ENCODE measurements at regions not wholly inside any gene's neighbourhood (a gene's known extent, or its start where the extent isn't known, plus 50 kb on each side); places are given as distances from the start of the nearest gene placed in this dataset.

DNA sequence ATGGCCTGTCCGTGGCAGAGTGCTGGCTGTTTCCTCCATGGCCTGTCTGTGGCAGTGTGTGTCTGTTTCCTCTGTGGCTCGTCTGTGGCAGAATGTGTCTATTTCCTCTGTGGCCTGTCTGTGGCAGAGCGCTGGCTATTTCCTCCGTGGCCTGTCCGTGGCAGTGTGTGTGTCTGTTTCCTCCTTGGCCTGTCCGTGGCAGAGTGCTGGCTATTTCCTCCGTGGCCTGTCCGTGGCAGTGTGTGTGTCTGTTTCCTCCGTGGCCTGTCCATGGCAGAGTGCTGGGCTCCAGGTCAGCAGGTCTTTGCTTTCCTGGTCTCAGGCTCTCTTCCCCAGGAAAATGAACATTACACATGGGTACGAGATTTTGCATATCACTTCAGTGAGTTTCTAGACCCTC is 138.4 kb upstream of the IPO9 start:
- DNase-seq = no peak

DNA sequence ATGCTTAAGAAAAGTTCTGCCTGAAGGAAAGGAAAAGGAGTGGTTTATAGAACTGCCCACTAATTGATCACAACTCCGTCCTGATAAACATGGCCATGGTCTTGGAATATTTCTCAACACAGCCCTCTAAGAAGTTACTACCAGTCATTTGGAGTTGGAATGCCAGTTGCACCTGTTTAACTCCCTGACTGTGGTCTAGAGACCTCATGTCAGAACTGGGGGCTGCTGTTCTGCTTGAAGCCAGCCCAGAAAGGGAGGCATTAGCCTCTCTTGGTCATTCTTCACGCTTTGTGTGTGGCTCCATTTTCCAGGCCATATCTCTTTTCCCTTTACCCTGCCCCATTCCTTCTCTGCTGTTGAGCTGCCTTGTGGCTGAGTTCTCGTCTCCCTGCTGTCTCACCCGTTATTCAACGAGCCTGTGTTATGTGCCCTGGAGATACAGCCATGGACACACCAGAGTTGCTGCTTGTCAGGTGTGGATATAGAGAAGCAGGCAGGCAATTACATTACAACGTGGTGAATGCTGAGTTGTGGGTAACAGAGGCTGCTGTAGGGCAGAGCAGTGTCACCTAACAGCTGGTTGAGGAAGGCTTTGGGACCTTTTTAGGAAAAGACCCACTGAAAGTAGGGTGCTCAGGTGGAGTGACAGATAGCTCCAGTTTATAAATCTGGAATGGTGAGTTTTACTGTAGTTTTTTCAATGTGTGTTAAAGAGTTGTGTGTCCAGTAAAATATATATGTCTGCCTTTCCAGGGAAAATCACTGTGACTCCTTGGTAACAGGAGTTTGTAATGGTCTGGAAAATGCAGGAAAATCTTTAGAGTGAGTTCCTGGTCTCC is 137.0 kb upstream of the IPO9 start:
- DNase-seq = no peak

DNA sequence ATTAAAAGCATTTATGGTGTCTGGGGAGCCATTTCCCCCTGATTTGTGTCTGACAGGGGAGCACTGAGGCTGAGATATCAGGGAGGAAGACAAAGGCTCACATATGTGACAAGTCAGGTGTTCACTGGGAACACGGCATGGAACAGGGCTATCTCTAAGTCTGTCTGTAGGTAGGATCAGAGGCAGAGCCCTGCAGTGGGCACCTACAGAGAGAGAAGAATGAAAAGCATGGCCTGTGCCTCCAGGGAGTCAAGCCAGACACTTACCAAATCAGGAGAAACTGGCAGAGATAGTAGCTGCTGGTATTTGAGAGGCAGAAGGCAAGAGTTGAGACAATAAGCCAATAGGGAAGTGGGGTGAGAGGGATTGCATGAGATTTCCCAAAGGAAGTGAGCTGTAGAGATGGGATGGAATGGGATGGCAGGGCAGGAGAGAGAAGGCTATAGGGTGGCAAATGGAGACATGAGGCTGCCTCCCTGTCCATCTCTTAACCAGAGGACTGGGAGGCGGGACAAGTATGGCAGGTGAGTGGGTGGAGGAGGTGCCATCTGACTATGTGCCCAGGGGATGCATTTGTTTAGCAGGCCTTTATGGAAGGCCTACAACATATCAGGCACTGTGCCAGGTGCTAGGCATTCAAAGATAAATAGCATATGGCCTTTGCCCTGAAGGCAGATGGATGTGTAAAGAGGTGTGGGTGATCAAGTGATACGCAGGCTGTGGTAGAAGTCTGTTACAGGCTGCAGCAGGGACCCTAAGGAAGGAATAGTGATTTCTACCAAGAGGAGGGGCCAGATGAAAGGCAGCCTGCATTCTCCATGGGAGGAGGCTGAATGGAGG is 136.2 kb upstream of the IPO9 start:
- DNase-seq = no peak

DNA sequence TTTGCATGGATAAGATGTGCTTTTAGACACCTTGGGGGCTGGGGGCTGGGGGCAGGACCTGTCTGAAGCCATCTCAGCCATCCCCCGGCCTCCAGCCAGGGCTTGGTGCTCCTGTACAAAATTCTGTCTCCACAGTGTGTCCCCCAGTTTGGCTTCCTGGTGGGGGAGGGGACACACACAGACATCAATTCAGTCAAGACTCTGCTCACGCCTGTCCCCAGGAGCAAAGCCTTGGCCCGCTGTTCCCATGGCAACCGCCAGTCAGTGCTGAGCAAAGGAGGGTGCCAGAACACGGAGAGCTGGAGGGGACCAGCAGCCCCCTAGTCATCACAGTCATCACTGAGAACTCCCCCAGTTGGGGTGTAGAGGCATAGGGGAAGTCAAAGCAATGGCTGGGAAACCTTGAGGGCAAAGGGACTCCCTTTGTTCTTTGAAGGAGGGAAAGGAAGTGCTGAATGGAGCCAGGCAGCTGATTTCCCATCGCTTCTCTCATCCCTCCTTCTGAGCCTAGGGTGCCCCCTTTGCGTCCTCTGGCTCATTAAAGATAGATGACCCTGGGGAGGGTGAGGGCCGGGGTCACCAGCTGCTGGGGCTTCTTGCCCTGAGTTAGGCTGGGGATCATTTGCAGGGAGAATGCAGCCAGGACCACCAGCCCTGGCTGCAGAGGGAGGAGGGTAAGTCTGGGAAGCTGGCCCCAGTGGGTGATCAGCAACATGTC is 134.9 kb upstream of the IPO9 start:
- DNase-seq = no peak

DNA sequence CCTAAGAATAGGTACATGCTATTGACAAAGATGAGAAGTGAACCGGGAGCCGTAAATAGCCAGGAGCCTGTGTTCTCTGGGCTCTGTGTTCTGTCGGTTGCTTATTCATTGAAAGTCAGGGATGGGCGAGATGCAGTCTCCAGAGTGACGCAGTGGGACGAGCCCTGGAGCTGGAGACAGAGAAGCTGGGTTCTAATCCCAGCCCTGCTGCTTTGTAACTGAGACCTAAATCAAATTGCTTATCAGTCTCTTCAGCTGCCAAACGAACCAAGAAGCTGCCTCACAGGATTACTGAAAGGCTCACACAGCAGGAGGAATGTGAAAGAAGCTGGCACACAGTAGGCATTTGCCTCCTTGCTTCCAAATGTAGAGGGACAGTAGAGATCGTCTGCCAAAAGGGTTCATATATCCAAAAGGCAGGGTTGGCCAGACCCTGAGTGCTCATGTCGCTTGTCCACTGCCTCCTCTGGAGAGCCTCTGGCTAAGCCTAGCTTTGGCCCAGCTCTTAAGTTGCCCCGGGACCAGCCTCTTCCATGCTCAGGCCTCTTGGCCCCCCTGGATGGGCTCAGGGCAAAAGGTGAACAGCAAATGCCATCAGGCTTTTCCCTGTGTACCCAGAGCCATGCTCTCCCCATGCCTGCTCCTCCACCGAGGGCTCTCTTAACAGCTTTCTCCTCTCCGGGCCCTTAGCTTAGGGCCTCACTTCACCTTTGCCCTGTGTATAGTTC is 134.2 kb upstream of the IPO9 start:
- DNase-seq = no peak

DNA sequence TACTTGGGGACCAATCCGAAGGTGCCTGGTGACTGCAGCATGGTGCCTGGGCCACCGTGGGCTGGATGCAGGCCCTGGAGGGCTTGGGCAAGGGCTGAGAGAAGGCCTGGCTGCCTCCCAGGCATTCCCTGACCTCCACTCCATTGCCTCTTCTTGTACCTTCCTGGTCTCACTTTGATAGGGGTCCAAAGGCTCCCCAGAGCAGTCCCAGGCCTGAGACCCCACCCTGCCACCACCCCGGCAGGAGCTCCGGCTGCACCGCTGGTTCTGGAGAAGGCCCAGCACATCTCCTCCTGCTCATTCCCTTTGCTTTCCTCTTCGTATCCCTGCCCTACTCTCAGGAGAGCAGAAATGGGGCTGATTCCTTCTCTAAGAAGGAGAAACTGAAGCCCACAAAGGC is 133.3 kb upstream of the IPO9 start:
- DNase-seq = no peak

DNA sequence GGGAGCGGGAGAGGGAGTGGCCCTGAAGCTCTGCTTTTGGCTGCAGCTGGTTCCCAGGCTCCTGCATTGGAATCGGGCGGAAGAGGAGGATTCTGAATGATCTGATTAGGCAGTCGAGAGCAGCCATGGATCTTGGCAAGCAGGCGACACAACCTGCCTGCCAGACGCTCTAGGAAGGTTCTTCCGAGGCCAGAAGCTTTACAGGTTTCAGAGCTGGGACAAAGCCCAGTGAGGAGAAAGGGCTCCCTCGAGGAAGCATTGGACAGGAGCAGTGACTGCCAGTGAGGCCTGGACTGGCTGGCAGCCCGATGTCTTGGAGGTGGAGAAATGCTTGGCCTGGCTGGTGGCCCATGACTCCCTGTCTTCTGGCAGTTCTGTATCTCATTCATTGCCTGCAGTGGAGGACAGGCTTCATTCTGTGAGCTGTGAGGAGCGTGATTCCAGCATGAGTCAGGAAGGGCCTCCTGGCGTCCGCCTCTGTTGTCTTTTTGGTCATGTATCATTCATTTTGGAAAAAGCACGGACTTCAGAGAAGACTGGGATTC is 132.7 kb upstream of the IPO9 start:
- no peak for DNase-seq

DNA sequence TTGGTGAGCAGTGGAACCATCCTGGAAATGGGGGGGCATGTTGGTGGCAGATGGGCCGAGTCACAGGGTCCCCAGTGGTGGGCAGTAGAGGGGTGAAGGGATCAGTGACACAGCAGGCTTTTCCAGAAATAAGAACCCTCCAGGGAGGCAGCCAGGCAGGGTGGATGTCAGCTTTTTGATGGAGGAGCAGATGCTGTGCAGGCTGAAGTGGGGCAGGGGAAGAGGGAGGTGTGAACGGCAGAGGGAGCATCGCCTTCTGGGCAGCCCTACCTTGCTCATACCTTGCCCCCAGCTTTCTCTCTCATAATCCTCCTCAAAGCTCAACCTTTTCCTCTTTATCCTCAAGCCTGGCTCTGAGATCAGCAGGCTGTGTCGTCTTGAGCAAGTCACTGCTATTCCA is 131.8 kb upstream of the IPO9 start:
- no peak for DNase-seq

DNA sequence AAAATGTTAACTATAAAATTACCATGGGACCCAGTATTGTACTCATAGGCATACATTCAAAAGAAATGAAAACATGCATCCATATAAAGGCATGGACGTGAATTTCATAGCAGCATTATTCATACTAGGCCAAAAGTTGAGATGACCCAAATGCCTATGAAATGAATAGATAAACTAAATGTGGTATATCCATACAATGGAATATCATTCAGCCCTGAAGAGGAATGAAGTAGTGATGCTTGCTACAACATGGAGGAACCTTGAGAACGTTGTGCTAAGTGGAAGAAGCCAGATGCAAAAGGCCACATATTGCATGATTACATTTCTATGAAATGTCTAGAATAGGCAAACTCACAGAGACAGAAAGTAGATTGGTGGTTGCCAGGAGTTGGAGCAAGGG is 127.1 kb upstream of the IPO9 start:
- no peak for DNase-seq

DNA sequence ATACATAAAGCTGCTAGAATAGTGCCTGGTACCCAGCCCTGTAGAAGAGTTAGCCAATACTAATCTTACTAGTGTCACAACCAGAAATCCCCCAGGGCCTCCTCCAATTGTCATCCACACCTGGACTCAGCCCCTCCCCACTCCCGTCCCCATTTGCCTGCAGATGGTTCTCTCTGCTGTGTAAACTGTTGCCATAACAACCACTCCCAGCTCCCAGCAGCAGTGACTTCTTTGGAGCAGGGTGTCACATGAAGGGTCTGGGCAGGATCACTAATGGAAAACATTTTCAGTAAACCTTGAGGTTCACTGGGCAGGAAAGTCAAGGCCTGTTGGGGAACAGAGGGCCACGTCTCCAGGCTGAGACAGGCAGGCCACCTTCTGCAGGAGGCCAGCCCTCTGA is 126.0 kb upstream of the IPO9 start:
- DNase-seq = no peak

DNA sequence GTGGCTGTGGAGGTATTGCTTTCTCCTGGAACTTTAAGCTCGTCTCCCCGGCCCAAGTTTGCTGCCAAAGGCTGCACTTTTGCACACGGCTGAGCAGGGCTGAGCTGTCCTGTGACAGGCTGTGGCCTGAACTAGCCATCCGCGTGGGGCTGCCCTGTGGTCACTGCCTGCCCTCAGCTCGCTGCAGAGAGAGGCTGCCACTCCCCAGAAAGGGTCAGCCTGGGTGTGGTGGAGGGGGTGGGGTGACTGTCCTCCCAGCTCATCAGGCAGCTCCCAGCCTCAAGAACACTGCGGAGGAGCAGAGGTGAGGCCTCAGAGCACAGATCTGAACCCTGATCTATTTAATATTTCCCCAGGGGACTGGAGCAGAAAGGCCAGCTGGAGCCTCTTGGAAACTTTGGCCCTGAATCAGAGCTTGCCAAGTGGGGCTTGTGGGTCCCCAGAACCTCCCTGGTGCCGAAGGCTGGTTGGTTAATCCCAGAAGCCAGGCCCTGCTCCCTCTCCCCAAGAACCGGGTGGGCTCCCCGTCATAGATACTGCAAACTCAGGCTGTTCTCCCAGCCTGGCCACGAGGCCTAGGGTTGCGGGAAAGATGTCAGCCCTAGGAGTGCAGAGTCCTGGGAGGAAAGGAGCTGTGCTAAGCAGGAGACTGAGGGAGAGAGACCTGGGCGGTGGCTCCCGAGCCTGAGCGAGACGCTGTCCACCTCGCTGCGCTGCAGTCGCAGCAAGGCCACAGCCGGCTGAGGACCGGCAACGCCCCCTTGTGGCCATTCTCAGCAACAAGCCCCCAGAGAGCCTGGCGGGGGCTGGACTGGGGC is 125.1 kb upstream of the IPO9 start:
- DNase-seq = peak; percentile 71

DNA sequence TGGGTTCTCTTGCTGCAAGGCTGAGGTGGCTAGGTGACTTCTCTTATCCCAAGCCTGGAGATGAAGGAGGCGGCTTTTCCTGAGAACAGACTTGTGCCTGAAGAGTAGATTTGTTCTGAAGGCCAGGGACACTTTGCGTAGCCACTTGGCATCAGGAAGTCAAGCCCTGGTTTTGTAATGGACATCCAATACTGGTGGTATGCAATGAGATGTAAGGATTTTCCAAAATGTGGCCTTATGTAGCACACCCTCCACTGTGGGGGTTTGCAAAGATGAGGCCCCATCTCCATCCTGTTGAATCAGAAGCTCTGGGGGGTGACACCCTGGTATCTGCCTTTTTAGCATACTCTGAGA is 124.5 kb upstream of the IPO9 start:
- no peak for DNase-seq

DNA sequence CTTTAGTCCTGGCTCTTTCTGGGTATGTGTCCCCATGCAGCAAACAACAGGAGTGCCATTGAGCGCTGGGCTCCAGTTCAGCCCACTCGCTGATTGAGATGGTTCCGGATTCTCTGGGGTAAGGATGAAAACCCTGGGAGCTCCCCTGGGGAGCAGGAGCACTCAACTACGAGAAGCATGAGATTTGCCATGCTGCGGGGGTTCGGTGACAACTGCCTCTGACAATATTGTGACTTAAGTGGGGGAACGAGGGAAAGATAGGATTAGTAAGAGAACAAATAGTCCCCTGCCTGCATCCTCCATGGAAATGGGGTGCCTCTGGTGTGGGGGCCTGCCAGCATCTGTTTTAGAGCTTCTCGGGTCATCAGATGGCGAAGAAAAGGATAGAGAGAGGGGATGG is 123.6 kb upstream of the IPO9 start:
- DNase-seq = no peak

DNA sequence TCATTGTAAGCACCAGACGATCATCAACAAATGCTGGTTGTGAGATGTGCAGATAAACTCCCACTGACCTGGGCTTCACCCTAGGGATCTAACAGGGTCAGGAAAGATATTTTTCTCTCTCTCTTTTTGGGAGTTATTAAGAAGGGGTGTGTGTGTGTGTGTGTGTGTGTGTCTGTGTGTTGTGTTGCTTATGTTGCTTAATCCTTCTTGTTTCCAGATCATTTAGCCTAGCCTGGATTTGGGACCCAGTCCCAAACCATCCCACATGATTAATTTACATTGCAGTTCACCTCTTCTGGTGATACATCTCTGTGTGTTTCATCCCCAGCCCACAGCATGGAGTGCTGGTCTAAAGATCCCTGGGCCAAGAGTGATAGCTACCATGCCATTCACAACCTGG is 122.8 kb upstream of the IPO9 start:
- no peak for DNase-seq

DNA sequence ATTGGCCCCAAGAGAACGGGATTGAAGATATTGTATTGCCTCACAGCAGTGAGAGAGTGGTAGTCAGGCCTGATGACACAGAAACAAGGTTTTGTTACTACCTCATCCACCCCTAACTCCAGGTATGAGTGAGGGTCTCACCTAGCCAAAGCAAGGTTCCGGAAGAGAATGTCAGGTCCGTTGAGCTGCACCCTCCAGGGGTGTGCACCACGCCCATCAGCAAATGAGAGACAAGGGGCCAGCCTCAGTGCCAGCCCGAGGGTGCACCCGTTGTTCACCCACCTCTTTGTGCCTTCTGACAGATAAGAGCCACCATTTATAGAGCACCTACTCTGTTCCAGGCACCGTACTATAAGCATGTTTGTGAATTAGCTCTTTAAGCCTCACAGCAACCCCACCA is 121.9 kb upstream of the IPO9 start:
- DNase-seq = no peak

DNA sequence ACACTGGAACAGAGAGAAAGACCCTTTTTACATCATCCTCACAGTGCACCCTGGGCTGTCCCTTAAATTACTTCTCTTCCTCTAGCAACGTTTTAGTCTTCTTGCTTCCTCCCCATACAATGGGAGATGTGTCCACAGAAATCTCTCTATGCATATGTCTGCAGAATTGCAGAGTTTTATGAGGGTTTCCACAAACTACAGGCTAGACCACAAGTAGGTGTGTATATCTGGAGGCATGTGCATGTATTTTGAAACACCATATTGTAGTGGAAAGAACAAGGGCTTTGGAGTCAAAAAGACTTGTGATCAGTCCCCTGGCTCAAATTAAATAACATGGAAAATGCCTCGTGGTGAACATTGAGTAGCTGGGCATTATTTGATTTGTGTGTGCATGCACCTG is 121.3 kb upstream of the IPO9 start:
- no peak for DNase-seq

DNA sequence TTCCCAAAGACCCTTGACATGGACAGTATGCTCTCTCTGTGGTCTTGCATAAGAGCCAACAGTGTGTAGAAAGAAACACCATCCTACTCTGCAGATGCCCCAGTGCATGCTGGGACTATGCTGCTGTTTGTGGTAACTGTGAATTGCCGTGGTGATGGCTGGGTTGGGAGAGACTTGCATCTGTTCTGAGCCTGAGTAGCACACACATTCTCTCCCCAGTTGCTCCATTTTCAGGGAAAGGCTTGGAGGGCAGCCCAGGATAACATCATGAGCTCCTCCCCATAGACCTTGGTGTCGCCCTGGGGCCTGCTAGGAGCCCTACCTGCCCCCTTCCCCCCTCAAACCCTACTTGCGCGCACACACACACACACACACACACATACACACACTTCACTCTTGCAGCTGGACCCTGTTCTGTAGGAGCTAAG is 120.9 kb upstream of the IPO9 start:
- no peak for DNase-seq

DNA sequence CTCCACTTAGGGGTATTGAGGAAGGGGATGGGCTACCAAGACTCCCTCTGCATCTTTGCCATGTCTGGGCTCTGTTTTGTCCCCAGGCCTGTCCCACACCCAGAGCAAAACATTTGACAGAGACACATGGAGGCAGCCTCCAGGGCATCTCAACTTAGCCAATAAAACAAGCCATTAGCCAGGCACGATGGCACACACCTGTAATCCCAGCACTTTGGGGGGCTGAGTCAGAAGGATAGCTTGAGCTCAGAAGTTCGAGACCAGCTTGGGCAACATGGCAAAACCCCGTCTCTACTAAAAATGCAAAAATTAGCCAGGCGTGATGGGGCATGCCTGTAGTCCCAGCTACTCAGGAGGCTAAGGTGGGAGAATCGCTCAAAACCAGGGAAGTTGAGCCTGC is 120.3 kb upstream of the IPO9 start:
- DNase-seq = no peak

DNA sequence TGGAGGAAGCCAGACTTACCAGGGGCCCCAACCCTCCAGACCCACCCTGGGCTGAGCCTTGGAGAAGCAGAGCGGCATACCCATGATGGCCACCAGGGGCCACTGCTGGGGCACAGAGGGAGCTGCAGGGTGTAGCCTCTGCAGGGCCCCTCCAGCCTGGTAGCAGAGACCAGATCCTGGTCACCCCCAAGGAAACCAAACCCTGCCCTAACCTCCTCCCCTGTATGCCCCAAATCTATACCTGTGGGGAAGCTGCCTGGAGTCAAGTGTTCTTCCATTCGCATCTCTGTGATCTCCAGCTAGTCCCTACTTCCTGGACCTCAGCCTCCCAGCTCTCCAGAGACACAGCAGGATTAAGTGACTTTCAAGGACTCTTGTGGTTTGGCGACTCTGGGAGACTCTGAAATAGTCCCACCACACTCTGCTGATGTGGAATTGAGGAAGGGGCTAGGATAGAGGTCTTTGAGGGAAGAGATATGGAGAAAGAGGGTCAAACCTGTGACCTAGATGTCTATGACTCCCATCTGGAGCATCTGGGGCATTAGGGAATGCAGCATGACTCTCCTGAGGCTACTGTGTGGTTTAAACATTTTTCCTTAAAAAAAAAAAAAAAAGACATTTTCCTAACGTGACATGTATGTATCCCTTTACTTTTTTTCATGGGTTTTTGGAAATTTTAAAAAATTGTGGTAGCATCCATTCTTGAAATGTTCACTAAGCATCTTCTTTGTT is 119.2 kb upstream of the IPO9 start:
- peak; percentile 57 for DNase-seq

DNA sequence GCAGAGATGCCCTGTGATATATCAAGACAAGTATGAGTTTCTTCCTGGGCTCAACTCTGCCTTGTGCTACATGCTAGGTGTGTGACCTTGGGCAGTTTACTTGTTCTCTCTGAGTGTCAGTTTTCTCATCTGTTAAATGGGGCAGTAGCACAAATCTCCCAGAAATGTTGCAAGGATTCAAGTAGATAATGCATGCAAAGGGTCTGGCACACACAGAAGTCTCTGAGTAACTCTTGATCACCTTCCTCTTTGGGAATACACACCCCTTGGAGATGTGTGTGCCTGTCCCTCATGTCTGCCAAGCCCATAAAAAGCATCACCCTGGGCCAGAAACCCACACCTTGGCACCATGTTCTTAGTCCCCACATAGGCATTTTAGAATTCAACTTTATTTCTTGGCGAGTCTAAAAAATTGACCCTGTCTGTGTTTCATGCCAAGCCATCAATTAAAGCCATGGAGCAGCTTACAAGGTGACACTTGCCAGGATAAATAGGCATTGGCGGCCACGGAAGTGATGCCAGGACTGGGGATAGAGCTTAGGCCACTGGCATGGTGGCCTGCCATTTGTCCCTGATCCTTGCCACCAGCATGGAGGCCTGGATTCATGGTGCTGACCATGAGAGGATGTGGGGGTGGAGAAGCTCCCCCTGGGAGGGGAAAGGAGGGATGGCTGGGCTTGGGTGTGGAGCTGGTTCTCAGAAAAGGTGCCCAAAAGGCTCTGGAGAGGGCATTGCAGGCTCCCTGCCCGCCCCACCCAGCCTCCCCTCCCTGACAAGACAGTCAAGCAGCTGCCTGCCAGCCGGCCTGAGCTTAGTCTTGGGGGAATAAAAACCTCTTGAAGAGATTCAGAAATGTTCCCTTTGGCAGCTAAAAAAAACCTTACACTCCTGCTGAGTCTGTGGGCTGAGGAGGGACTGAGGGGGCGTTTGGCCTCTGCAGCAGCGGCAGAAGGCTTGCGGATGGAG is 118.0 kb upstream of the IPO9 start:
- no peak for DNase-seq
